Upper lobe of left lung (tissue), 6 donors: ENCODE measurements at regions not wholly inside any gene's neighbourhood (a gene's known extent, or its start where the extent isn't known, plus 50 kb on each side); places are given as distances from the start of the nearest gene placed in this dataset.
A peak's percentile ranks its signal among the peaks of the same experiment; 100 is the strongest.

Experiments
- ATAC-seq, 2 donors: fragments of 200-7000 bp; cut with Tn5 transposase; one replicate each; pipeline ENCODE4 v1.9.1; 2022; ENCODE audit warnings: mild to moderate bottlenecking in 2 of 2, moderate library complexity in 2 of 2; ENCODE audit not compliant: low FRiP score in 2 of 2
- DNase-seq, 2 donors: peaks; one replicate each; pipeline ENCODE4 v3.0.0-alpha.2; 2019 to 2020
- H3K27ac ChIP-seq, 4 donors: fragments of 200-600 bp; sonication (generic); one replicate each; pipeline ENCODE4 v1.5.1; 2016 to 2019
- H3K27me3 ChIP-seq, 4 donors: fragments of 200-600 bp; sonication (generic); one replicate each; pipeline ENCODE4 v1.5.1; 2017 to 2019
- H3K36me3 ChIP-seq, 4 donors: fragments of 200-600 bp; sonication (generic); one replicate each; pipeline ENCODE4 v1.5.1; 2016 to 2019
- H3K4me1 ChIP-seq, 4 donors: fragments of 200-600 bp; sonication (generic); one replicate each; pipeline ENCODE4 v1.5.1; 2018 to 2019
- H3K4me3 ChIP-seq, 4 donors: fragments of 200-600 bp; sonication (generic); one replicate each; pipeline ENCODE4 v1.5.1; 2017 to 2019; ENCODE audit warnings: mild to moderate bottlenecking in 2 of 4, moderate library complexity in 1 of 4
- H3K9me3 ChIP-seq, 4 donors: fragments of 200-600 bp; sonication (generic); one replicate each; pipeline ENCODE4 v1.5.1; 2018 to 2019
- CTCF ChIP-seq, 6 experiments: fragments of 450-650 bp in 4 of 6; fragments of 200-600 bp in 2 of 6; sonication (generic) in 2 of 6; IDR thresholded peaks; one replicate each; pipeline ENCODE4 v1.5.1; 2016 to 2019; ENCODE audit warnings: antibody characterized with exemption in 6 of 6
- EP300 ChIP-seq, 4 donors: sonication (generic); formaldehyde crosslinking; IDR thresholded peaks; one replicate each; pipeline ENCODE4 v1.5.1; 2017; ENCODE audit warnings: antibody characterized with exemption in 4 of 4, control low read depth in 2 of 4
- POLR2A ChIP-seq, 4 donors: fragments of 450-650 bp; IDR thresholded peaks; one replicate each; pipeline ENCODE4 v1.5.1; 2016 to 2017; ENCODE audit warnings: antibody characterized with exemption in 4 of 4, mild to moderate bottlenecking in 2 of 4
- POLR2AphosphoS5 ChIP-seq, 2 donors: sonication (generic); formaldehyde crosslinking; IDR thresholded peaks; one replicate each; pipeline ENCODE4 v1.5.1; 2017; ENCODE audit warnings: antibody characterized with exemption in 2 of 2
- WGBS, 2 donors: methylation state at CpG; one replicate each; pipeline ENCODE4 v1.1.5; 2017 to 2018; 5-methylcytosine and 5-hydroxymethylcytosine counted together
- donor health status: DM: no; HTN: no; CAD: no; lungs with moderate emphysema.
- donor health status: DM: no; HTN: yes; CAD: no; lungs with severe emphysema.

DNA sequence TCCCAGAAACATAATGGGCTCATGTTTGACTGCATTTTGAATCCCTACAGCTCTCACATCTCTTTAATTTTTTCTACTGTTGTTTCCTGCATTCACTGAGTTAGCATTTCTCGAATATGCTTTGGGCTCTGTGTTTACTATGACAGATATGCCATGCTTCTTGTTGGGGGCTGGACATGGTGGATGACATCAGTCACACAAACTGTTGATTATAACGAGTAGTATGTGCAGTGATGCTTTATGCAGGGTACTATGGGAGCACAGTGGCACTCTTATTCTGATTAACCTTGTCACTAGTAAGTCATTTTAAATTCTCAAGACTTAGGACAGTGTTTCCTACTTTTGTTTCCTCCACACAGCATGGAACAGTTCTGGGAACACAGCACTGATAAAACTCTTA lies 295.4 kb upstream of the ZNF608 start:
- no peak for ATAC-seq
- Histone ChIP-seq H3K4me3 (no peak overlapping the region), H3K36me3 (no peaks in the 10 kb centered on the region), H3K27me3 (no peaks in the 10 kb centered on the region), H3K9me3 (no peaks in the 10 kb centered on the region), H3K27ac (no peak overlapping the region), H3K4me1 (peaks cover 15 to 20% (median 16%) of the 10 kb centered on the region in 4 donors)
- no peak for TF ChIP-seq POLR2A (IDR thresholded peaks at IDR 0.05)
- TF ChIP-seq CTCF (IDR thresholded peaks at IDR 0.05), result no peak
- TF ChIP-seq POLR2AphosphoS5 (IDR thresholded peaks at IDR 0.05), result no peak
- TF ChIP-seq EP300 (IDR thresholded peaks at IDR 0.05), result no peak
- DNase-seq, result no peak
- WGBS, 2 donors, result 47 to 51% methylated on average over 2 of the region's 2 CpGs

DNA sequence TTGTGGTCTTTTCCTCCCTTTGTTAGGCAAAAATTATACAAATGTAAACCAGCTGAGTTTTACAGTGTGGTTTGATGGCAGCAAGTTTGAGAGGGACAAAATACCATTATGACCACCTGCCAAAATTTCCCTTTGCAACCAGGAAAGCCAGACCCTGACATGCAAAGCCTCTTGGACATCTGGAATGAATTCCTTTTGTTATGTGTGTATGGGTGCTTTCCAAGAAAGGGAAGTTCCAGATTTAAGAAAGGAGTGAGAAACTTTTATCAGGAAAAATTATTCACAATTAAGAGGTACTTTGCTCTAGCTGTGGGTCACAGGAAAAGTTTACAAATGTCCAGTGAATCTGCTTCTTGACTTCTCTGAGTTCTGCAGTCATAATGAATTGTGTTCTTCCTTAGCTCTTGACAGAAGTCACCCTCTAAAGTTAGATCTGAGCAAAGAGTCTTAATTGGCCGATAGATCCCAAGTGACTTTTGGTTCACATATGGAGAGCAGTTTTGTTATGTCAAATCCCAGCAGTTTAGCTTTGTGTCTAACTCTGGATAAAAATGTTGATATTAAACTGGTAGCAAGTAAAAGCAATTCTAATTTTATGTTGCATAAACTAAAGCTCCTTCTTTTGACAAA lies 295.9 kb upstream of the ZNF608 start:
- Histone ChIP-seq H3K9me3 (no peaks in the 10 kb centered on the region), H3K36me3 (no peaks in the 10 kb centered on the region), H3K4me3 (no peak overlapping the region), H3K27me3 (no peaks in the 10 kb centered on the region), H3K27ac (no peak overlapping the region), H3K4me1 (peaks cover 15 to 20% (median 16%) of the 10 kb centered on the region in 4 donors)
- TF ChIP-seq POLR2A (IDR thresholded peaks at IDR 0.05), result no peak
- TF ChIP-seq EP300 (IDR thresholded peaks at IDR 0.05), result no peak
- no peak for TF ChIP-seq CTCF (IDR thresholded peaks at IDR 0.05)
- TF ChIP-seq POLR2AphosphoS5 (IDR thresholded peaks at IDR 0.05), result no peak
- WGBS, 2 donors, result 86 to 91% methylated on average over 1 of the region's 1 CpG
- DNase-seq, result no peak
- ATAC-seq, result no peak

DNA sequence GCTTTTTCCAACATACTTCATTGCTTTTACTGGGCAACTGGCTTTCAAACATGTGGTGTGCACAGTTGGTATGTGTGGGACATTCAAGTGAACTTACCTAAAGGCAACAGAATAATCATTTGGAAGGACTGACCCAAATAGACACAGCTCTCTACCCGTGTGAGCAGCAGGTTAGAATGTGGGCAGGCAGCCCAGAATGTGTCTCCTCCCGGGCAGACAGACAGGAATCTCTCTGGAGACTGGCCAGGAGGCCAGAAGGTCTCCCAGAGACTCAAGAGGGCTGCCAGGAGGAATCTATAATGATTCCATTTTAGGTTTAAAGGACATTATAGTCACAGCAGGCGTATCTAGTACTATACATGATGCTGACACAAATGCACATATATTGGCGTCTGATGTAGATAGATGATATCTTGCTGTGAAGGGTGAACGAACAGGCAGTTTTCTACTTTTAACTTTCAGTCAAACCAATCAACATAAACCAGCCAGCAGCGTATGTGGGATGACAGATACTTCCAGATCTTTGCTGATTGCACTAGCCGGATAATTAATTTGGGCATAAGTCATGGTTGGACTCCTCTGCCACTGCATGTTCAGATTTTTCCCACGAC lies 297.4 kb upstream of the ZNF608 start:
- ATAC-seq (peak in 1 of 2 donors; percentile 31), DNase-seq (peak in 1 of 2 donors; percentile 31)
- 32 to 36% methylated on average over 8 of the region's 8 CpGs for WGBS, 2 donors
- Histone ChIP-seq H3K27me3 (no peaks in the 10 kb centered on the region), H3K4me1 (peaks cover 15 to 20% (median 16%) of the 10 kb centered on the region in 4 donors), H3K27ac (no peak overlapping the region), H3K9me3 (no peaks in the 10 kb centered on the region), H3K4me3 (no peak overlapping the region), H3K36me3 (no peaks in the 10 kb centered on the region)
- no peak for TF ChIP-seq POLR2A (IDR thresholded peaks at IDR 0.05)
- no peak for TF ChIP-seq POLR2AphosphoS5 (IDR thresholded peaks at IDR 0.05)
- TF ChIP-seq CTCF (IDR thresholded peaks at IDR 0.05), result no peak
- TF ChIP-seq EP300 (IDR thresholded peaks at IDR 0.05), result no peak

DNA sequence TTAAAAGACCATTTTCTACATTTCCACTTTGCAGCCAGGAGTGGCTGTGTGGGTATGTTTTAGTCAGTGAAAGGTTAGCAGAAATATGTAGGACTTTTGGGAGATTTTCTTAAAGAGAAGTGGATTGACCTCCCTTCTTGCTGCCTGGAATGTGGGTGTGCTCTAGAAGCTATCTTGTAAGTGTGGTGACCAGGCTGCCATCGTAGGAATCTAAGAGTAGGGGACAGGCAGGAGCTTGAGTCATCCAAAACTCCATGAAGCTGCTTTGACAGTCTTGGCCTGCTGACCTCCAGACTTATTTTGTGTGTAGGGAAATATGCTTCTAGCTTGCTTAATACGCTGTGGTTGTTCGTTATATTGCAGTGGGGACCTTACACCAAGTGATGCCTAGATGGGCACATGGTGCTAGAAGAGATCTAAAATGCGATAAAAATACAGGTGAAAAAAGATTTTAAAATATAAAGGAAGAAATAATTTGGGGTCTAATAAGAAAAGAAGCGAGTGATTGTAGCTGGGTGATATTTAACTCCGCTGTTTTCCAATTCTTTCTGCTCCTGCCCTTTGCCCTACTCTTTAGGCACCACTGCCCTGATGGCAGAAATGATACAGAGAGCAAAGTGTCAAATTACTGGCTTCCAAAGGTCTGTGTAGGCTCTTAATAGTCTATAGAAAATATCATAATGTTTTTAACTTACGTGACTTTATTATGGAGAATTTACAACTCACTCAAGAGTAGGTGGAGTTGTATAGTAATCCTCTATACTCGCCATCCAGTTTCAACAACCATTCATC lies 298.2 kb upstream of the ZNF608 start:
- Histone ChIP-seq H3K9me3 (no peaks in the 10 kb centered on the region), H3K36me3 (no peaks in the 10 kb centered on the region), H3K27ac (no peak overlapping the region), H3K4me3 (no peak overlapping the region), H3K4me1 (peaks cover 15 to 20% (median 16%) of the 10 kb centered on the region in 4 donors), H3K27me3 (no peaks in the 10 kb centered on the region)
- 86 to 91% methylated on average over 8 of the region's 8 CpGs for WGBS, 2 donors
- ATAC-seq (no peak), DNase-seq (no peak)
- TF ChIP-seq POLR2AphosphoS5 (IDR thresholded peaks at IDR 0.05) (no peak), POLR2A (IDR thresholded peaks at IDR 0.05) (no peak), CTCF (IDR thresholded peaks at IDR 0.05) (no peak), EP300 (IDR thresholded peaks at IDR 0.05) (no peak)
